ENCODE measurements at regions not wholly inside any gene's neighbourhood (a gene's known extent, or its start where the extent isn't known, plus 50 kb on each side); places are given as distances from the start of the nearest gene placed in this dataset.
A peak's percentile ranks its signal among the peaks of the same experiment; 100 is the strongest.

GRCh38 chr1:91122106-91122717, 100.4 kb upstream of the ZNF644 start:
- H3K27ac ChIP-seq, result no peak overlapping the region
- no peaks in the 10 kb centered on the region for H3K9me3 ChIP-seq
- intact Hi-C loops (cut with DNase I), result no loop called here
- DNase-seq, result no peak
- WGBS, 2 donors, result 81 to 89% methylated on average over 2 of the region's 2 CpGs
- no peaks in the 10 kb centered on the region for H3K36me3 ChIP-seq
- peaks cover 0 to 4% (median 0%) of the 10 kb centered on the region in 3 donors for H3K4me1 ChIP-seq
- H3K27me3 ChIP-seq, result no peaks in the 10 kb centered on the region
- TF ChIP-seq POLR2A (IDR thresholded peaks at IDR 0.05), result no peak
- TF ChIP-seq CTCF (IDR thresholded peaks at IDR 0.05), result no peak
- H3K4me3 ChIP-seq, result no peak overlapping the region

- Histone ChIP-seq H3K36me3 (no peaks in the 10 kb centered on the region), H3K27me3 (no peaks in the 10 kb centered on the region), H3K9me3 (no peaks in the 10 kb centered on the region), H3K27ac (no peak overlapping the region), H3K4me3 (no peak overlapping the region), H3K4me1 (peaks cover 0 to 4% (median 0%) of the 10 kb centered on the region in 3 donors)
- DNase-seq, result no peak
- no peak for TF ChIP-seq CTCF (IDR thresholded peaks at IDR 0.05)
- intact Hi-C loops (cut with DNase I), result no loop called here
- whole genome bisulfite sequencing, 2 donors, result no CpG with 5 or more reads among the region's 2 CpGs
These were observed 99.5 kb upstream of the ZNF644 start for GRCh38 chr1:91121366-91121765.

GRCh38 chr1:91120936-91121335, 99.1 kb upstream of the ZNF644 start:
- Histone ChIP-seq H3K4me3 (no peak overlapping the region), H3K36me3 (no peaks in the 10 kb centered on the region), H3K9me3 (no peaks in the 10 kb centered on the region), H3K27me3 (no peaks in the 10 kb centered on the region), H3K27ac (no peak overlapping the region), H3K4me1 (peaks cover 0 to 4% (median 0%) of the 10 kb centered on the region in 3 donors)
- WGBS, 2 donors, result 11 to 33% methylated on average over 1 of the region's 1 CpG
- no peak for DNase-seq
- TF ChIP-seq POLR2A (IDR thresholded peaks at IDR 0.05) (no peak), CTCF (IDR thresholded peaks at IDR 0.05) (no peak)
- intact Hi-C loops (cut with DNase I), result no loop called here

GRCh38 chr1:91120421-91120820, 98.6 kb upstream of the ZNF644 start:
- TF ChIP-seq CTCF (IDR thresholded peaks at IDR 0.05), result no peak
- TF ChIP-seq POLR2A (IDR thresholded peaks at IDR 0.05), result no peak
- Histone ChIP-seq H3K9me3 (no peaks in the 10 kb centered on the region), H3K4me3 (no peak overlapping the region), H3K4me1 (peaks cover 0 to 4% (median 0%) of the 10 kb centered on the region in 3 donors), H3K27ac (peak overlapping the region in 1 of 4 donors; percentile 30), H3K36me3 (no peaks in the 10 kb centered on the region), H3K27me3 (no peaks in the 10 kb centered on the region)
- intact Hi-C loops (cut with DNase I), result no loop called here
- 59 to 68% methylated on average over 3 of the region's 3 CpGs for WGBS, 2 donors
- DNase-seq, result no peak

GRCh38 chr1:91104712-91105111, 82.9 kb upstream of the ZNF644 start:
- H3K4me3 ChIP-seq, result no peak overlapping the region
- H3K36me3 ChIP-seq, result no peaks in the 10 kb centered on the region
- intact Hi-C loops (cut with DNase I), result no loop called here
- H3K9me3 ChIP-seq, result no peaks in the 10 kb centered on the region
- no peak for DNase-seq
- H3K27ac ChIP-seq, result no peak overlapping the region
- H3K27me3 ChIP-seq, result no peaks in the 10 kb centered on the region
- no peaks in the 10 kb centered on the region for H3K4me1 ChIP-seq
- TF ChIP-seq CTCF (IDR thresholded peaks at IDR 0.05), result no peak
- no peak for TF ChIP-seq POLR2A (IDR thresholded peaks at IDR 0.05)

All from esophagus squamous epithelium (tissue), 5 donors.